GM10266 (cell line): ENCODE measurements at regions not wholly inside any gene's neighbourhood (a gene's known extent, or its start where the extent isn't known, plus 50 kb on each side); places are given as distances from the start of the nearest gene placed in this dataset.

Experiments used
- DNase-seq: peaks from one replicate; pipeline ENCODE4 v3.0.0; 2012; ENCODE audit errors: extremely low spot score
- TF ChIP-seq, protein P1 (sequence below): IDR thresholded peaks from 2 replicates; pipeline ENCODE4 v1.5.1; 2012; ENCODE audit warnings: mild to moderate bottlenecking, low read depth; ENCODE audit not compliant: control insufficient read depth, insufficient read depth; ENCODE audit errors: missing control alignments

DNA sequence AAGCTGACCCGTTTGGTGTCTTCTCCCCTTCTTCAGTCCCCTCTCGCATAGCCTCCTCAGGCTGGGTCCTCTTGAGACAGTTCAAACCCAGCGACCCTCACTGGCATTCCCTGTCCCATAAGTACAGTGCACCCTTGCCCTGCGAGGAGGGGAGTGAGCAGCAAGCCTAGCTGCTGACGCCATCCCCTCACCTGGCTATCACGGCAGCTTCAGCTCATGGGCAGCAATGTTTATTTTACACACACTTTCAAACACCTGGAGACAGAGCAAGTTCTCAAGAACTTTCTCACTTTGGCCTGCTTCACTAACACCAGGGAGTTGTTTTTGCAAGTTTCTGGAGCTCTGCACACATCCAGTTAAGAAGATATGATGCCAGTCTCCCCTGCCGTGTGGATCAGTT lies 189.6 kb upstream of the E2F8 start:
- TF ChIP-seq, protein P1, sequence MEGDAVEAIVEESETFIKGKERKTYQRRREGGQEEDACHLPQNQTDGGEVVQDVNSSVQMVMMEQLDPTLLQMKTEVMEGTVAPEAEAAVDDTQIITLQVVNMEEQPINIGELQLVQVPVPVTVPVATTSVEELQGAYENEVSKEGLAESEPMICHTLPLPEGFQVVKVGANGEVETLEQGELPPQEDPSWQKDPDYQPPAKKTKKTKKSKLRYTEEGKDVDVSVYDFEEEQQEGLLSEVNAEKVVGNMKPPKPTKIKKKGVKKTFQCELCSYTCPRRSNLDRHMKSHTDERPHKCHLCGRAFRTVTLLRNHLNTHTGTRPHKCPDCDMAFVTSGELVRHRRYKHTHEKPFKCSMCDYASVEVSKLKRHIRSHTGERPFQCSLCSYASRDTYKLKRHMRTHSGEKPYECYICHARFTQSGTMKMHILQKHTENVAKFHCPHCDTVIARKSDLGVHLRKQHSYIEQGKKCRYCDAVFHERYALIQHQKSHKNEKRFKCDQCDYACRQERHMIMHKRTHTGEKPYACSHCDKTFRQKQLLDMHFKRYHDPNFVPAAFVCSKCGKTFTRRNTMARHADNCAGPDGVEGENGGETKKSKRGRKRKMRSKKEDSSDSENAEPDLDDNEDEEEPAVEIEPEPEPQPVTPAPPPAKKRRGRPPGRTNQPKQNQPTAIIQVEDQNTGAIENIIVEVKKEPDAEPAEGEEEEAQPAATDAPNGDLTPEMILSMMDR = no peak
- DNase-seq = no peak

DNA sequence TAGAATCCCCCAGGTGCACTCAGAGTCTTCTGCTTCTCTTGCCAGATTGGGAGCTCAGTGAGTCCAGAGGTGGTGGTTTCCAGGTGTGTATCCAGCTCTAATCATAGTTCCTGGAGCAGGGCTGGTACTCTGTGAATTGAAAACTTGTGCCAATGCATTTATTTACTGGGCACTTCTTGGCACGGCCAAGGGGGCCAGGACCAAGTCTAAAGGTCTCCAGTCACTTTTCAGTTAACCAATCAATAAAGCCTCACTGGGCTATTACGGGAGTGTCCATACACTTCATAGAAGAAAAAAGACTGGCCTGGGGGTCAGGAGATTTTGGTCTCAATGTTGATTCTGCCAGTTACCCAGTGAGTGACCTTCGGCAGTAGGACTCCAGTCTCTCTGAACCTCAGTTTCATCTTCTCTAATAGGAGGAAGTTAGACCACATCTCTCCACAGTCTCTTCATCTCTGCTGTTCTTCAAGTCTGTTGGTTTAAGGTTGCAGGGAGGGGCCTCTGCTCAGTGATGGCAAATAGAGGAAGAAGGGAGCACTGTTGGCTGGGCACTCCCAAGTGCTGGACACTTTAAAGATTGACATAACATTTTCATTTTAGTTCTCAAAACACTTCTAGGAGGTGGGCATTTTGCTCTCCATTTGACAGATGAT lies 188.5 kb upstream of the E2F8 start:
- TF ChIP-seq, protein P1 = no peak
- DNase-seq = no peak

DNA sequence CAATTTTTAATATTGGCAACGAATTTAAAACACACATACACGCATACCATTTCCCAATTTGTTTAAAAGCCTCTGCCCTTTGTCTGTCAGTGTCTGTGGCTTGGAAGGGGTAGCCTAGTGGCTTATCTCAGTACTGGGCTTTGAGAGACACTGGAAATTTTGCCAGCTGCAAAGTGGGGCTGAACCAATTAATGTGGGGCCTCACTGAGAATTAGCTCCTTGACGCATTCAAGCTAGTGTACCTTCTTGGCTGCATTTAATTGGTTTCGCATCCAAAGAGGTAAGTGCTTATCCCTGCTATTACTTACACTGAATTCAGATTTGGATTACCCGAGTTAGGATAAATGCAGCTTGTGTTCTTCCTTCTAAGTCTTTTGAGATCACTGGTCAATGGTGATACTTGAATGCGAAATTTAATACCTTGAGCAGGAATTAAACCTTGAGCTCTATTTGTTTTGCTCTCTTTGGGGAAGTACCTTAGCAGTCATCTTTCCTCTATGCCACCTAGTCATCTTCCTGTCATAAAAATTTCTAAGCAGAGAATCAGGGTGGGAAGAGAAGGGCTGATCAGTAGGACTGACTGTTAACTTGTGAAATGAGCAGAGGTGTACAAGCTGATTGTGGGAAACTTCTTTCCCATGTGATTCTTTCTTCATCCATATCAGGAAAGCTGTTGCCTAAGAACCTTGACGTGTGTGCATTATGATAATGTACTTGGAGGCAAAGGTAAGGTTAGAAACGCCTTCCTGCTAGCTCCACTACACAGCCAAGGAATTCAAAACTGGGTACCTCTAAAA lies 187.7 kb upstream of the E2F8 start:
- TF ChIP-seq, protein P1 = no peak
- no peak for DNase-seq

DNA sequence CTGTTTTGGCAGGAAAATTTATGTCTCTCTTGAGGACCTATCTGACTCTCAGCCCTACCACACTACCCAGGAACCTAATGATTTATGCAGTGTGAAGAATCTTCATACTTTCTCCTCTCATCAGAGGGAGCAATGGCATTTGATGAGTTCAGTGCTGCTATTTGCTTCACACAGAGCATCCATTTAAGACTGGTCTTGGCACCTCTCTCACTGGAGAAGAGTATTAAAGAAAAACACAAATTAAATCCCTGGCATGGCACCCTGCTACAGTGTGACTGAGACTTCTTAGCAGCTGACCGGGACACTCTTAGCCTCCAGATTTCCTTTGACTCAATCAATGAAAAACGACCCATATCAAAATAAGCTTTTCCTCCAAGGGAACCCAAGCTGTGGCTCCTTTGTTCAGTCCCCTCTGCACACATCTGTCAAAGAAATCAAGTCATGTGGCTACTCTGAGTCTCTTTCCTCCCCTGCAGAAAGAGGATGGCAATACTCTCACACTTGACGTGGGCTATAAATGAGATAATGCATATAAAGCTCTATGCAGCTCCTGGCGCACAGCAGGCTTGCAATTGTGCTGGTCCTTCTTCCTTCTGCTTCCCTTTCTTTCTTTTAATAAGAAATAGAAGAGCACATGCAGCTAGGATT lies 186.1 kb upstream of the E2F8 start:
- TF ChIP-seq, protein P1 = no peak
- DNase-seq = no peak

DNA sequence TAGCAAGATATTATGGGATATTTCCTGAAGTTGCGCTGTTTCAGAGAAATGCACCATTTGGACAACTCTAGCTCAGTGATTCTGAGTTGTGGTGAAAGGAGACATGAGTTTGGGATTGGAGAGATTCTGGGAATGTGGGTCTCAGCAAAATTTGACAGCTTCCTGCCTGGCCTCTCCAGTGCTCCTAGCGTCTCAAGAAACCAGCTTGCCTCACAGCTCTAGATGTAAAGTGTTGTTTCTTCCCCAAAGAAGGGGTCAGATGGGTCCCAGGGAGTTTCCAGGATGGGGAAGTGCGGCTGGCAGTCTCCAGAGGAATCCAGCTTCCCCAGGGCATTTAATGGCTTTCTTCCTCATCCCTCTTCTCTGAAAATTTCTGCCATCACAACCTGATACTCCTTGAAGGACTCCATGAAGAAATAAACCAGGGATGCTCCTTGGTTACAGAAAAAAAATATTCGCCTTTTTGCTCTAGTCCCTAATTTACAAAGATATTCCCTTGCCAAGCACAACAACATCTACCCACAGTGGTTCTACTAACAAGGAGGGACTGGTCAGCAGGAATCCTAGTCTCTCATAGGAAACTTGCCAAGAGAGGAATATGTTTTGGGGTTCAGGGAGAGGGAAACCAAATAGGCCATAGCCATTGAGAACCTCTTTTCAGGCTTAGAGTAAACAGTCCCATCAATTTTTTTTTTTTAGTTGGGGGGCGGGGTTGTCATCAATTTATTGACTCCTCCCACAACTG lies 185.4 kb upstream of the E2F8 start:
- TF ChIP-seq, protein P1 = no peak
- no peak for DNase-seq

DNA sequence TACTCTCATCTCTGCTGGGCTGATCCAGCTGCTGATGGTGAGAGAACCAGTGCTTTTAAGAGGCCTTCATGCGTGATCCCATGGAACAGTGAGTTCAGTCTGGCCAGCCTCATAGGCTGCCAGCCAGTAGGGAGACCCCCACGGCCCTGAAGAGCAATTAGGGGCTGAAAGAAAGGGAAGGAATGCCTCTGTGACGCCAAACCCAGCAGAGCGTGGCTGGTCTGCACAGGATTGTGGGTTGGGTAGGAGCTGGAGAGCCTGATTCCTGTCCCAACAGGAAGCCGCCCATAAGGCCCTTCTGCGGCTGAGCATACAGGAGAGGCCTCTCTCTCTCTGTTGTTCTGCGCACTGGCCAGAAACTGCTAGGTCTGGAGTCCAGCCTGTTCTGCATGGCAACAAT lies 181.5 kb upstream of the E2F8 start:
- TF ChIP-seq, protein P1 = no peak
- DNase-seq = no peak
